Right cardiac atrium (tissue), 5 donors: ENCODE measurements at regions not wholly inside any gene's neighbourhood (a gene's known extent, or its start where the extent isn't known, plus 50 kb on each side); places are given as distances from the start of the nearest gene placed in this dataset.
A peak's percentile ranks its signal among the peaks of the same experiment; 100 is the strongest.

ENCODE experiments used
- ATAC-seq, 2 donors: fragments of 200-7000 bp; cut with Tn5 transposase; one replicate each; pipeline versions ENCODE4 v1.8.0 to v1.9.1; 2020; ENCODE audit warnings: moderate library complexity in 2 of 2, mild to moderate bottlenecking in 1 of 2
- DNase-seq, 3 donors: peaks; one replicate each; pipeline ENCODE4 v3.0.0-alpha.2; 2020
- H3K27ac ChIP-seq: one replicate; pipeline ENCODE4 v1.5.1; 2013; ENCODE audit warnings: mild to moderate bottlenecking, low read length, control low read depth, moderate library complexity
- H3K27me3 ChIP-seq: one replicate; pipeline ENCODE4 v1.6.1; 2013; ENCODE audit not compliant: control insufficient read depth, insufficient read depth
- H3K4me1 ChIP-seq: one replicate; pipeline ENCODE4 v1.6.1; 2013; ENCODE audit warnings: low read length; ENCODE audit not compliant: control insufficient read depth, insufficient read depth
- H3K4me3 ChIP-seq: one replicate; pipeline ENCODE4 v1.5.1; 2013; ENCODE audit warnings: low read length, control low read depth
- H3K9me3 ChIP-seq: one replicate; pipeline ENCODE4 v1.6.1; 2013; ENCODE audit warnings: low read length; ENCODE audit not compliant: control insufficient read depth
- WGBS: extraction: QIAGEN DNeasy Blood & Tissue Kit; methylation state at CpG from one replicate; pipeline ENCODE4 v1.1.7; 2013; 5-methylcytosine and 5-hydroxymethylcytosine counted together
- intact Hi-C, 4 donors: fragments of 100-400 bp; cut with DNase I; formaldehyde crosslinking; loops; one replicate each; pipeline versions ENCODE4 v1.11.0 to v1.14.0; 2022 to 2023
- donor health status: healthy with polysubstance abuse.
- donor health status: DM: no; HTN: yes; CAD: no.
- donor health status: DM: no; HTN: no; CAD: no.
- donor health status: DM: no; HTN: yes; CAD: no; lungs with severe emphysema.
- donor health status: DM: yes; HTN: yes; CAD: no.

- WGBS, result 92% methylated on average over 6 of the region's 6 CpGs
- Histone ChIP-seq H3K4me1 (no peaks in the 10 kb centered on the region), H3K9me3 (no peaks in the 10 kb centered on the region), H3K27me3 (no peaks in the 10 kb centered on the region), H3K4me3 (no peak overlapping the region), H3K27ac (no peak overlapping the region)
- intact Hi-C loops, result no loop called here
- DNase-seq, result no peak
- no peak for ATAC-seq
Observed at GRCh38 chr6:109315341-109316110, 66.7 kb downstream of the CD164 start.

GRCh38 chr6:109314313-109314712, 68.0 kb downstream of the CD164 start:
- intact Hi-C loops, result no loop called here
- Histone ChIP-seq H3K27ac (no peak overlapping the region), H3K9me3 (no peaks in the 10 kb centered on the region), H3K4me1 (no peaks in the 10 kb centered on the region), H3K4me3 (no peak overlapping the region), H3K27me3 (no peaks in the 10 kb centered on the region)
- WGBS, result 85% methylated on average over 12 of the region's 12 CpGs
- DNase-seq, result no peak
- no peak for ATAC-seq

- H3K9me3 ChIP-seq, result no peaks in the 10 kb centered on the region
- no peak overlapping the region for H3K4me3 ChIP-seq
- H3K27me3 ChIP-seq, result no peaks in the 10 kb centered on the region
- H3K27ac ChIP-seq, result no peak overlapping the region
- no peaks in the 10 kb centered on the region for H3K4me1 ChIP-seq
- intact Hi-C loops, result no loop called here
- ATAC-seq (peak; percentile 60 to 66), DNase-seq (no peak)
- 76% methylated on average over 5 of the region's 5 CpGs for WGBS
Observed at GRCh38 chr6:109313139-109313538, 69.1 kb downstream of the CD164 start.

- intact Hi-C loops, result no loop called here
- 66% methylated on average over 2 of the region's 2 CpGs for WGBS
- H3K9me3 ChIP-seq, result no peaks in the 10 kb centered on the region
- no peak overlapping the region for H3K4me3 ChIP-seq
- no peaks in the 10 kb centered on the region for H3K27me3 ChIP-seq
- ATAC-seq (no peak), DNase-seq (no peak)
- no peaks in the 10 kb centered on the region for H3K4me1 ChIP-seq
- H3K27ac ChIP-seq, result no peak overlapping the region
Observed at GRCh38 chr6:109311471-109311870, 70.8 kb downstream of the CD164 start.

- 97% methylated on average over 5 of the region's 5 CpGs for WGBS
- intact Hi-C loops, result no loop called here
- no peak for DNase-seq
- H3K9me3 ChIP-seq, result no peaks in the 10 kb centered on the region
- no peaks in the 10 kb centered on the region for H3K4me1 ChIP-seq
- no peak overlapping the region for H3K4me3 ChIP-seq
- no peak overlapping the region for H3K27ac ChIP-seq
- H3K27me3 ChIP-seq, result no peaks in the 10 kb centered on the region
- no peak for ATAC-seq
Observed at GRCh38 chr6:109309917-109310316, 72.3 kb downstream of the CD164 start.

- no peak overlapping the region for H3K27ac ChIP-seq
- no peaks in the 10 kb centered on the region for H3K9me3 ChIP-seq
- intact Hi-C loops, result no loop called here
- 59% methylated on average over 5 of the region's 5 CpGs for WGBS
- ATAC-seq (peak; percentile 86 to 89), DNase-seq (peak in 2 of 3 donors; percentile 67 to 71)
- H3K4me1 ChIP-seq, result peaks cover 2% of the 10 kb centered on the region
- H3K27me3 ChIP-seq, result no peaks in the 10 kb centered on the region
- H3K4me3 ChIP-seq, result no peak overlapping the region
Observed at GRCh38 chr6:109308018-109308492, 74.2 kb downstream of the CD164 start.

- 96% methylated on average over 2 of the region's 2 CpGs for WGBS
- no peak for ATAC-seq
- intact Hi-C loops, result no loop called here
Observed at GRCh38 chr6:109306733-109307132, 75.5 kb downstream of the CD164 start.

GRCh38 chr6:109305028-109305427, 77.2 kb downstream of the CD164 start:
- ATAC-seq, result no peak
- intact Hi-C loops, result no loop called here
- H3K27me3 ChIP-seq, result no peaks in the 10 kb centered on the region
- no peak for DNase-seq
- H3K27ac ChIP-seq, result no peak overlapping the region
- H3K4me1 ChIP-seq, result peaks cover 2% of the 10 kb centered on the region
- H3K9me3 ChIP-seq, result no peaks in the 10 kb centered on the region
- H3K4me3 ChIP-seq, result no peak overlapping the region

More at GRCh38 chr6:109306733-109307132, 75.5 kb downstream of the CD164 start:
- DNase-seq, result no peak
- H3K4me3 ChIP-seq, result no peak overlapping the region
- H3K27ac ChIP-seq, result no peak overlapping the region
- no peaks in the 10 kb centered on the region for H3K9me3 ChIP-seq
- H3K27me3 ChIP-seq, result no peaks in the 10 kb centered on the region
- H3K4me1 ChIP-seq, result peaks cover 2% of the 10 kb centered on the region

GRCh38 chr6:109304284-109305015, 77.8 kb downstream of the CD164 start:
- DNase-seq, result no peak
- ATAC-seq, result peak; percentile 11 to 37
- Histone ChIP-seq H3K27ac (peak overlapping the region; percentile 46), H3K27me3 (no peaks in the 10 kb centered on the region), H3K4me3 (no peak overlapping the region), H3K9me3 (no peaks in the 10 kb centered on the region), H3K4me1 (peaks cover 2% of the 10 kb centered on the region)
- 32% methylated on average over 3 of the region's 3 CpGs for WGBS
- intact Hi-C loops, result no loop called here

GRCh38 chr6:109303640-109304283, 78.5 kb downstream of the CD164 start:
- WGBS, result 56% methylated on average over 6 of the region's 6 CpGs
- Histone ChIP-seq H3K4me1 (peaks cover 2% of the 10 kb centered on the region), H3K9me3 (no peaks in the 10 kb centered on the region), H3K4me3 (no peak overlapping the region), H3K27me3 (no peaks in the 10 kb centered on the region), H3K27ac (no peak overlapping the region)
- intact Hi-C loops, result no loop called here
- ATAC-seq, result no peak
- DNase-seq, result no peak

GRCh38 chr6:109303164-109303563, 79.1 kb downstream of the CD164 start:
- peaks cover 2% of the 10 kb centered on the region for H3K4me1 ChIP-seq
- DNase-seq, result no peak
- no peak overlapping the region for H3K4me3 ChIP-seq
- intact Hi-C loops, result no loop called here
- no peak overlapping the region for H3K27ac ChIP-seq
- no peaks in the 10 kb centered on the region for H3K9me3 ChIP-seq
- no peaks in the 10 kb centered on the region for H3K27me3 ChIP-seq
- no peak for ATAC-seq
- 85% methylated on average over 4 of the region's 4 CpGs for WGBS
